Neural progenitor cell (in vitro differentiated cells): ENCODE measurements at regions not wholly inside any gene's neighbourhood (a gene's known extent, or its start where the extent isn't known, plus 50 kb on each side); places are given as distances from the start of the nearest gene placed in this dataset.

Experiments used
- EZH2 ChIP-seq: fragments of 200-600 bp; sonication (generic); IDR thresholded peaks from 2 replicates; pipeline ENCODE4 v1.6.1; 2017; ENCODE audit warnings: antibody characterized with exemption, mild to moderate bottlenecking, moderate library complexity
- EZH2phosphoT487 ChIP-seq: fragments of 200-600 bp; sonication (generic); IDR thresholded peaks from 2 replicates; pipeline ENCODE4 v1.6.1; 2017; ENCODE audit warnings: antibody characterized with exemption
- TF ChIP-seq, protein P1 (sequence below): fragments of 200-600 bp; sonication (generic); IDR thresholded peaks from 2 replicates; pipeline ENCODE4 v1.5.1; 2017; ENCODE audit warnings: antibody characterized with exemption, mild to moderate bottlenecking

GRCh38 chr6:164534070-164534766, 775.2 kb downstream of the C6orf118 start:
- TF ChIP-seq EZH2phosphoT487 (no peak), EZH2 (no peak)
- TF ChIP-seq, protein P1, sequence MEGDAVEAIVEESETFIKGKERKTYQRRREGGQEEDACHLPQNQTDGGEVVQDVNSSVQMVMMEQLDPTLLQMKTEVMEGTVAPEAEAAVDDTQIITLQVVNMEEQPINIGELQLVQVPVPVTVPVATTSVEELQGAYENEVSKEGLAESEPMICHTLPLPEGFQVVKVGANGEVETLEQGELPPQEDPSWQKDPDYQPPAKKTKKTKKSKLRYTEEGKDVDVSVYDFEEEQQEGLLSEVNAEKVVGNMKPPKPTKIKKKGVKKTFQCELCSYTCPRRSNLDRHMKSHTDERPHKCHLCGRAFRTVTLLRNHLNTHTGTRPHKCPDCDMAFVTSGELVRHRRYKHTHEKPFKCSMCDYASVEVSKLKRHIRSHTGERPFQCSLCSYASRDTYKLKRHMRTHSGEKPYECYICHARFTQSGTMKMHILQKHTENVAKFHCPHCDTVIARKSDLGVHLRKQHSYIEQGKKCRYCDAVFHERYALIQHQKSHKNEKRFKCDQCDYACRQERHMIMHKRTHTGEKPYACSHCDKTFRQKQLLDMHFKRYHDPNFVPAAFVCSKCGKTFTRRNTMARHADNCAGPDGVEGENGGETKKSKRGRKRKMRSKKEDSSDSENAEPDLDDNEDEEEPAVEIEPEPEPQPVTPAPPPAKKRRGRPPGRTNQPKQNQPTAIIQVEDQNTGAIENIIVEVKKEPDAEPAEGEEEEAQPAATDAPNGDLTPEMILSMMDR, result no peak
